ENCODE measurements at regions not wholly inside any gene's neighbourhood (a gene's known extent, or its start where the extent isn't known, plus 50 kb on each side); places are given as distances from the start of the nearest gene placed in this dataset.

DNA sequence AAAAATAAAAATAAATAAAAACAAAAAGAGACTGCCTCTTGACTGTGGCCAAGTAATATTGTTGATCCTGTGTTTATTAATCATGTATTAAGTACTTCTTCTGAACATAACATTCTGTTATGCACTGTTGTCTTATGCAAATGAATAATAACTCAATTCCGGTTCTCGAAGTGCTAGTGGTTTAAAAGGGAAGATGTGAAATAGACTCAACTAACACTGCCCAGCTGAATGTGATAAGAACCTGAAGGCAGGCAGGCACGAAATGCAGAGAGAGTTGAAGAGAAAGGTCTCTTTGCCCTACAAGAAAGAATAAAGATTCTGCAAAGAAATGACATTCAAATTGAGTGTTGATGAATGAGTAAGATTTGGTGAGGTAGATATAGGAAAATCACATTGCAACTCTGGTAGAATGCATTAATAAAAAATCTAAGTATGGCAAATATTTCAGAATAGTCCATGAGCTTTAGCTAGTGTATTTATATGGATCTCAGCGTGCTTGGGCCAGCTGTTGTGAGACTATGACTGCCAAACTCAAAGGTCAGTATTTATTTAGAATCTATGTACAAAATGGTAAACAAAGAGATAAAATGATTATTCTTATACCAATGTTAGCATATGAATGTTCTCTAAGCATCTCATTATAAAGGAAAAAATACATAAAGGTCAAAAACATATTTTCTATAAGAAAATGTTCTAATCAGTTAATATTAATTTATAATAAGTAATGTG, 352.3 kb upstream of the CDH7 start:
- TF ChIP-seq, protein P1, sequence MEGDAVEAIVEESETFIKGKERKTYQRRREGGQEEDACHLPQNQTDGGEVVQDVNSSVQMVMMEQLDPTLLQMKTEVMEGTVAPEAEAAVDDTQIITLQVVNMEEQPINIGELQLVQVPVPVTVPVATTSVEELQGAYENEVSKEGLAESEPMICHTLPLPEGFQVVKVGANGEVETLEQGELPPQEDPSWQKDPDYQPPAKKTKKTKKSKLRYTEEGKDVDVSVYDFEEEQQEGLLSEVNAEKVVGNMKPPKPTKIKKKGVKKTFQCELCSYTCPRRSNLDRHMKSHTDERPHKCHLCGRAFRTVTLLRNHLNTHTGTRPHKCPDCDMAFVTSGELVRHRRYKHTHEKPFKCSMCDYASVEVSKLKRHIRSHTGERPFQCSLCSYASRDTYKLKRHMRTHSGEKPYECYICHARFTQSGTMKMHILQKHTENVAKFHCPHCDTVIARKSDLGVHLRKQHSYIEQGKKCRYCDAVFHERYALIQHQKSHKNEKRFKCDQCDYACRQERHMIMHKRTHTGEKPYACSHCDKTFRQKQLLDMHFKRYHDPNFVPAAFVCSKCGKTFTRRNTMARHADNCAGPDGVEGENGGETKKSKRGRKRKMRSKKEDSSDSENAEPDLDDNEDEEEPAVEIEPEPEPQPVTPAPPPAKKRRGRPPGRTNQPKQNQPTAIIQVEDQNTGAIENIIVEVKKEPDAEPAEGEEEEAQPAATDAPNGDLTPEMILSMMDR (IDR thresholded peaks at IDR 0.05; ENCODE audit: insufficient read depth, low read length, missing control alignments) = no peak
- POLR2A ChIA-PET = no interaction called here
- CTCF ChIA-PET = no interaction called here
- DNase-seq (ENCODE audit: low read depth, low spot score) = no peak
- no peak overlapping the region for H3K4me3 ChIP-seq (ENCODE audit: low read depth, low read length)

DNA sequence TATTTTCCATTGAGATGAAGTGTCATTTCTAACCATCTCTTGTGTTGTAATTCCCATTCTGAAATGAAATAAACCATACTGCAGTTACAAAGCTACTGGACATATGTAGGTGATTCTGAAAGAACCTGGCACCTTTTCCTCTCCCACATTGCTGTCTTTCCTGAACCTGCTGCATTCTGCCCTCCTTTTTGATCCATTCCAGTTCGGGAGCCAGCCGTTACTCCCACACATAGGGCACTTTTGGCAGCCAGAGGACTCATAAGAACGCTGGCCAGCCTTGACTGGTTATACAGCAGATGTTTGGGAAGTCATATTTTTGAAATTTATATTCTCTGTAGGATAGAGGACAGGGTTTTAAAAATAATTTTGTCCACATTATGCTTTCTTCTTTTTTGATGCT, 369.8 kb upstream of the CDH7 start:
- TF ChIP-seq, protein P1 (IDR thresholded peaks at IDR 0.05; ENCODE audit: insufficient read depth, low read length, missing control alignments) = no peak
- H3K4me3 ChIP-seq (ENCODE audit: low read depth, low read length) = no peak overlapping the region
- ChIA-PET CTCF (no interaction called here), POLR2A (no interaction called here)
- DNase-seq (ENCODE audit: low read depth, low spot score) = no peak

DNA sequence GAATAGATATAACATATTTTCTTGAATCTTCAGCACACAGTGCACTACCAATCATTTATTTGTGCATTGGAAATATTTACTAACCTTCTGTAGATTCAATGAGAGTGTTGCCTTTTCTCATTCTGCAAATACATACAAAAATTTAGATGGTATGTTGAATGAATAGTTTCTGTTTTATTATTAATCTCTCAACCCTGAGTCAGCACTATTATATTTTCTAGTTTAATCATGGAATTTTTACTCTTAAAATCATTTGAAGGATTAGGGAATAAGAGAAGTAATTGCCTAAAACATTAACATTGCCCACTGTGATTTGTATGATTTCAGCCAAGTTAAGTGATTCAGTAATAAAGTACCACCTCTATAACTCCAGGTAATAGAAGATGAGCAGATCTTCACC, 370.2 kb upstream of the CDH7 start:
- DNase-seq (ENCODE audit: low read depth, low spot score) = no peak
- TF ChIP-seq, protein P1 (IDR thresholded peaks at IDR 0.05; ENCODE audit: insufficient read depth, low read length, missing control alignments) = no peak
- ChIA-PET POLR2A (no interaction called here), CTCF (no interaction called here)
- H3K4me3 ChIP-seq (ENCODE audit: low read depth, low read length) = no peak overlapping the region

DNA sequence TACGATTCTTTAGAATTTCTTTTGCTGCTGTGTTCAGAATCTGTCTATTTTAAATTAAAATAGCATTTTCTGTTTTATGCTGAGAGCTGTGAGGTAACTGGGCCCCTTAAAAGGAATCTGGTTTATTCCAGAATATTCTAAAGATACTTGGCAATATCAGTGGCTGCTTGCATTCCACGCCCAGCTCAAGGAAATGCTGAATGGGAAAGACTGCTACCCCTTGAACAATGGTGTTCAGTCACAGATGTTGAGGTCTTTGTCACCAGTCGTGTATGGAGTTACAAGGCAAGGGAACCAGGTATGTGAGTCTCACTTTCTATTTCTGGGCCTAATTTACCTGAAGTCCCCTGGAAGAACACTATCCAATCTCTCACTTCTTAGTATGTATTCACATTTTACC, 377.9 kb upstream of the CDH7 start:
- DNase-seq (ENCODE audit: low read depth, low spot score) = no peak
- H3K4me3 ChIP-seq (ENCODE audit: low read depth, low read length) = no peak overlapping the region
- TF ChIP-seq, protein P1 (IDR thresholded peaks at IDR 0.05; ENCODE audit: insufficient read depth, low read length, missing control alignments) = no peak
- ChIA-PET CTCF (no interaction called here), POLR2A (no interaction called here)

DNA sequence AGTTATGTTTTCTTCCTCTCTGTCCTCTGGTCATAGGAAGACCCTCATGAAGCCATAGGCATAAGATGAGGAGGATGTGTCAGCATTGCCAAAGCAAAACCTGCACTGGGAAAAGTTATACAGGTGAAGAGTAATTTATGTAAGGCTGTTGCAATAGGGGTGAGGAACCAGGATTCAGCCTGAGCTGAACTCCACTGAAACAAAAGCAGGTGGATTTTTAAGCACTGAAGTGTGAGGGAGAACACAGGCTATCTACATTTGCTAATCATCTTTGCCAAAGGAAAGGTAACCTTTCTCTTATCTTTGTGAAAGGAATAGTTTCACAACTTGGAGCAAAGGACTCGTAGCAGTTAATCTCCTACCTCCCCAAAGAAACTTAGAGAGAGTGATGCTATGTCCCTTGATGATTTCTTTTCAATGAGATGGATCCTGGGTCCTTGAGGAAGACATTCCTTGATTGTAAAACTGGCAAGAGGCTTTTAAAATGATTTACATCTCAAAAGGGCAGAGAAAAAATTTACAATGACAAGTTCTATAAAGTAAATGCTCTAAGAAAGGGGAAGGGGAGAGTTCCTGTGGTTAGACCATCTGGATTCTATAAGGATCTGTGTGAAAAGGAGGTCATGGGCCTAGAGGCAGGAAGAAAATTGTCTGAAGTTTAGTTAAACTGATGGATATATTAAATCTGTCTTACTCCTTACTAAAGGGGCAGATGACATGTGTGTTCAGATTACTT, 385.4 kb upstream of the CDH7 start:
- no peak overlapping the region for H3K4me3 ChIP-seq (ENCODE audit: low read depth, low read length)
- DNase-seq (ENCODE audit: low read depth, low spot score) = no peak
- TF ChIP-seq, protein P1 (IDR thresholded peaks at IDR 0.05; ENCODE audit: insufficient read depth, low read length, missing control alignments) = no peak
- POLR2A ChIA-PET = no interaction called here
- CTCF ChIA-PET = no interaction called here

DNA sequence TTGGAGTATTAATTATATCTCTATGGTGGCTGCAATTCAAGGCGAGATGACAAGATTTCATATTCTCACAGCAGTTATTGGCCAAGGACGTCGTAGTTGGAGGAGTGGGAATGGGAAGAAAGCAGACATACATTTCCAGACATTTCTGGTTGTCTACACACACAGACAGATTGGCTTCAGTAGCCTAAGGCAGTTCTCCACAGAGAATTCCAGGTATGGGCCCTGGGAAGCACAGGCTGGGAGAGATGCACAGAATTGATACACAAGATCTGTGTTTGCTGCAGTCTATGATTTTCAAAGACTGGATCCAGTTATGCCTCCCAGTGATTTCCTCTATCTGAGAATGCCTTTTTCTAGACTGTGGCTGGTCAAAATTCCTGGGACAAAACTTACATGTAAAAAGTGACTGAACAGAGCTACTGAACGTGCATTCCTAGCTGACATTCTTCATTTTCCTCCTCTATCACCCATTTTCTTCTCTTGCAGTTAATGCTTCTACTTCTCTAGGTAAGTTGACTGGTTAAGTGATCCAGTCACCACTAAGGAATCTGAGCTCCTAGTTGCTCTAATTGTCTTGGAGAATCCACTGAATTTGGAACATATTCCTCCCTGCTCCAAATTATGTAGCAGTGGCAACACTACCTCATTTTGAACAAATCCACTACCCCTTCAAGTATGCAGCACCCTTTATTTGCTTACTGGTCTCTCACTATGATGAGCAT, 386.7 kb upstream of the CDH7 start:
- TF ChIP-seq, protein P1 (IDR thresholded peaks at IDR 0.05; ENCODE audit: insufficient read depth, low read length, missing control alignments) = no peak
- CTCF ChIA-PET = no interaction called here
- DNase-seq (ENCODE audit: low read depth, low spot score) = no peak
- POLR2A ChIA-PET = no interaction called here
- no peak overlapping the region for H3K4me3 ChIP-seq (ENCODE audit: low read depth, low read length)
